ENCODE measurements at regions not wholly inside any gene's neighbourhood (a gene's known extent, or its start where the extent isn't known, plus 50 kb on each side); places are given as distances from the start of the nearest gene placed in this dataset.

DNA sequence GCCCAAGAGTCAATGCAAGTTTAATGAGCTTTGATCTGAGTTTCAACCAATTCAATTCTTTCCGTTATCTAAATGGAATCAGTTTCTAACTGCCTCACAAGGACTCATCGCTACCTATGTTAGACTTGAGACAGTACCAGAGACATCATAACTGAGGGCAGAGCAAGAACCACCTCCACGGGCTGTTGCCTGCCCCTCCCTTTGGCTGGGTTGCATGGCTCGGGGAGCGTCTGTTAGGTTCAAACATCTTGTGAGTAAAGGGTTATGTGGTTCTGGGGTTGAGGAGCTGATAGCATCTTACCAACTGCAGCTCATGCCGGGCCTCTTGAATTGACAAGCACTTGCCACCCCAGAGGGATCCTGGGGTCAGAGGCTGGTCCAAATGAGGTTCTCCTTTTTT lies 457.9 kb downstream of the ENC1 start:
- no peaks in the 10 kb centered on the region for H3K79me2 ChIP-seq (ENCODE audit: low read length)
- H3K36me3 ChIP-seq (replicated peaks; ENCODE audit: insufficient read depth, low read length) = no peaks in the 10 kb centered on the region
- no peaks in the 10 kb centered on the region for H4K20me1 ChIP-seq (ENCODE audit: insufficient read depth, low read length)
- no peak overlapping the region for H2AFZ ChIP-seq (ENCODE audit: low read length)
- H3K27me3 ChIP-seq (replicated peaks; ENCODE audit: insufficient read depth, low read length) = no peaks in the 10 kb centered on the region
- H3K9ac ChIP-seq (ENCODE audit: low read length) = no peak overlapping the region
- no peaks in the 10 kb centered on the region for H3K4me1 ChIP-seq (ENCODE audit: low read length)
- no peak overlapping the region for H3K4me2 ChIP-seq (ENCODE audit: low read depth, low read length)
- H3F3A ChIP-seq (ENCODE audit: insufficient read depth, low read length) = no peaks in the 10 kb centered on the region
- no peak for DNase-seq
- no peak overlapping the region for H3K4me3 ChIP-seq (ENCODE audit: low read length)
- H3K27ac ChIP-seq (ENCODE audit: low read length) = no peak overlapping the region
- H3K9me3 ChIP-seq (replicated peaks; ENCODE audit: insufficient read depth, low read length) = no peaks in the 10 kb centered on the region
- TF ChIP-seq EZH2phosphoT487 (IDR thresholded peaks at IDR 0.05; ENCODE audit: low read length) = no peak
- no peaks in the 10 kb centered on the region for H3K9me2 ChIP-seq (replicated peaks; ENCODE audit: insufficient read depth, low read length)

DNA sequence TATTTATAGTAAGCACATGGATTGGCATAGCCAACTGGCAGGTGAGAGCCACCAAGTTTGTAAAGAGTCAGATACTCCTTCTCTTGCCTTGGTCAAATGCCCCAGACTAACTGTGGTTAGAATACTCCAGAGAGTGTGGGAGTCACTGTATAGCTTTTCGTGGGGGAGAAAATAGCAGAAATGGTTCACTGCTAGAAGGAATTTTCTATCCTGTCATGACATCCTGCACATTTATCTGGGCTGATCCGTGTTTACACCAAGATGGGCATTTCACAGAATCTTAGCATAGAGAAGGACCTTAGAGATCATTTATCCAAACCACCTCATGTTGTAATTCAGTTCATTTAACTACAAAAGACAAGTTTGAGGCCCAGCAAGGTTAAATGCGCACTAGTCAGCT lies 460.8 kb downstream of the ENC1 start:
- Histone ChIP-seq H3K9ac (ENCODE audit: low read length) (no peak overlapping the region), H3K79me2 (ENCODE audit: low read length) (no peaks in the 10 kb centered on the region), H3K9me2 (replicated peaks; ENCODE audit: insufficient read depth, low read length) (no peaks in the 10 kb centered on the region), H3K4me3 (ENCODE audit: low read length) (no peak overlapping the region), H3K27me3 (replicated peaks; ENCODE audit: insufficient read depth, low read length) (no peaks in the 10 kb centered on the region), H3K9me3 (replicated peaks; ENCODE audit: insufficient read depth, low read length) (no peaks in the 10 kb centered on the region), H3K36me3 (replicated peaks; ENCODE audit: insufficient read depth, low read length) (no peaks in the 10 kb centered on the region), H3F3A (ENCODE audit: insufficient read depth, low read length) (no peaks in the 10 kb centered on the region), H3K4me1 (ENCODE audit: low read length) (no peaks in the 10 kb centered on the region), H3K27ac (ENCODE audit: low read length) (no peak overlapping the region), H3K4me2 (ENCODE audit: low read depth, low read length) (no peak overlapping the region), H2AFZ (ENCODE audit: low read length) (no peak overlapping the region), H4K20me1 (ENCODE audit: insufficient read depth, low read length) (no peaks in the 10 kb centered on the region)
- TF ChIP-seq EZH2phosphoT487 (IDR thresholded peaks at IDR 0.05; ENCODE audit: low read length) = no peak
- no peak for TF ChIP-seq EZH2 (optimal IDR thresholded peaks at IDR 0.05; ENCODE audit: low read depth, low read length)
- TF ChIP-seq, protein P1, sequence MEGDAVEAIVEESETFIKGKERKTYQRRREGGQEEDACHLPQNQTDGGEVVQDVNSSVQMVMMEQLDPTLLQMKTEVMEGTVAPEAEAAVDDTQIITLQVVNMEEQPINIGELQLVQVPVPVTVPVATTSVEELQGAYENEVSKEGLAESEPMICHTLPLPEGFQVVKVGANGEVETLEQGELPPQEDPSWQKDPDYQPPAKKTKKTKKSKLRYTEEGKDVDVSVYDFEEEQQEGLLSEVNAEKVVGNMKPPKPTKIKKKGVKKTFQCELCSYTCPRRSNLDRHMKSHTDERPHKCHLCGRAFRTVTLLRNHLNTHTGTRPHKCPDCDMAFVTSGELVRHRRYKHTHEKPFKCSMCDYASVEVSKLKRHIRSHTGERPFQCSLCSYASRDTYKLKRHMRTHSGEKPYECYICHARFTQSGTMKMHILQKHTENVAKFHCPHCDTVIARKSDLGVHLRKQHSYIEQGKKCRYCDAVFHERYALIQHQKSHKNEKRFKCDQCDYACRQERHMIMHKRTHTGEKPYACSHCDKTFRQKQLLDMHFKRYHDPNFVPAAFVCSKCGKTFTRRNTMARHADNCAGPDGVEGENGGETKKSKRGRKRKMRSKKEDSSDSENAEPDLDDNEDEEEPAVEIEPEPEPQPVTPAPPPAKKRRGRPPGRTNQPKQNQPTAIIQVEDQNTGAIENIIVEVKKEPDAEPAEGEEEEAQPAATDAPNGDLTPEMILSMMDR (IDR thresholded peaks at IDR 0.05; ENCODE audit: low read length) = no peak
- DNase-seq = no peak

DNA sequence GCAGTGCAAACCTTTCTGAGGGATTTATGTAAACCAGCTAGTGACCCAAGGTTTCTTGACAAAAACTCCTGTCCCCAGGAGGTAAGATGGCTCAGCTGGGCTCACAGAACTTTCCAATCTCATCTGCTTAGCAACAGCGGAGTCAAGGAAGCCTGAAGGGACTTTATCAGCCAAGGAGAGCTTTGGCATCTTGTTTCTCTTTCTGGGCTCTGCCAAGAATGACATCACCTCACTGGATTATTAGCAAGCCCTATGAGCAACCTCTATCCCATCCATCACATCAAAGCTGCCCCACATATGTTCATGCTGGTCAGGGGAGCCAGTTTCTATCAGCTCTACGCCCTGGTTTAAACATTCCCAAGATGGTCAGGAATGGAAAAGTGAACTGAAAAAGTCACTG lies 461.3 kb downstream of the ENC1 start:
- Histone ChIP-seq H3K4me1 (ENCODE audit: low read length) (no peaks in the 10 kb centered on the region), H3K36me3 (replicated peaks; ENCODE audit: insufficient read depth, low read length) (no peaks in the 10 kb centered on the region), H3K4me3 (ENCODE audit: low read length) (no peak overlapping the region), H3K27ac (ENCODE audit: low read length) (no peak overlapping the region), H3K79me2 (ENCODE audit: low read length) (no peaks in the 10 kb centered on the region), H3K9ac (ENCODE audit: low read length) (no peak overlapping the region), H3K9me2 (replicated peaks; ENCODE audit: insufficient read depth, low read length) (no peaks in the 10 kb centered on the region), H3K9me3 (replicated peaks; ENCODE audit: insufficient read depth, low read length) (no peaks in the 10 kb centered on the region), H3K4me2 (ENCODE audit: low read depth, low read length) (no peak overlapping the region), H2AFZ (ENCODE audit: low read length) (no peak overlapping the region), H3K27me3 (replicated peaks; ENCODE audit: insufficient read depth, low read length) (no peaks in the 10 kb centered on the region), H4K20me1 (ENCODE audit: insufficient read depth, low read length) (no peaks in the 10 kb centered on the region), H3F3A (ENCODE audit: insufficient read depth, low read length) (no peaks in the 10 kb centered on the region)
- TF ChIP-seq EZH2 (optimal IDR thresholded peaks at IDR 0.05; ENCODE audit: low read depth, low read length) (no peak), EZH2phosphoT487 (IDR thresholded peaks at IDR 0.05; ENCODE audit: low read length) (no peak)
- TF ChIP-seq, protein P1 (IDR thresholded peaks at IDR 0.05; ENCODE audit: low read length) = no peak
- DNase-seq = no peak

DNA sequence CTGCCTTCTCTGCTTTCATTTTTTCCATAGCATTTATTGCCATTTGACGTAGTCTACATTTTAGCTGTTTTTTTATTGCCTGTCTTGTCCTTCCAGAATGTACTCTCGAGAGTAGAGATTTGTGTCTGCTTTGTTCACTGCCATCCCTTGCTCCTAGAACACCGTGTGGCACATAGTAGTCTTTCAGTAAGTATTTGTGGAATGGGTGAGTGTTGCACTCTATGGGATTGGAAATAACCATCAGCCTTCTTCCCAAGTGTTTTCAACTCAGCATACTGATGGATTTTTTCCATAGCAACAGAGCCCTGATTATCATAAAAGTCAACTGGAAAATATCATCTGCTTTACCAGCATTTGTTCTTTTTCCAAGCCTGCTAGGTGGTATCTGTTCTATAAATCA lies 462.6 kb downstream of the ENC1 start:
- no peaks in the 10 kb centered on the region for H3K9me3 ChIP-seq (replicated peaks; ENCODE audit: insufficient read depth, low read length)
- no peak for DNase-seq
- no peaks in the 10 kb centered on the region for H3F3A ChIP-seq (ENCODE audit: insufficient read depth, low read length)
- no peaks in the 10 kb centered on the region for H3K4me1 ChIP-seq (ENCODE audit: low read length)
- H3K27me3 ChIP-seq (replicated peaks; ENCODE audit: insufficient read depth, low read length) = no peaks in the 10 kb centered on the region
- no peak for TF ChIP-seq EZH2 (optimal IDR thresholded peaks at IDR 0.05; ENCODE audit: low read depth, low read length)
- no peak for TF ChIP-seq EZH2phosphoT487 (IDR thresholded peaks at IDR 0.05; ENCODE audit: low read length)
- TF ChIP-seq, protein P1 (IDR thresholded peaks at IDR 0.05; ENCODE audit: low read length) = no peak
- H4K20me1 ChIP-seq (ENCODE audit: insufficient read depth, low read length) = no peaks in the 10 kb centered on the region
- no peak overlapping the region for H2AFZ ChIP-seq (ENCODE audit: low read length)
- H3K9me2 ChIP-seq (replicated peaks; ENCODE audit: insufficient read depth, low read length) = no peaks in the 10 kb centered on the region
- H3K36me3 ChIP-seq (replicated peaks; ENCODE audit: insufficient read depth, low read length) = no peaks in the 10 kb centered on the region
- H3K27ac ChIP-seq (ENCODE audit: low read length) = no peak overlapping the region
- H3K9ac ChIP-seq (ENCODE audit: low read length) = no peak overlapping the region
- no peak overlapping the region for H3K4me2 ChIP-seq (ENCODE audit: low read depth, low read length)
- no peaks in the 10 kb centered on the region for H3K79me2 ChIP-seq (ENCODE audit: low read length)
- H3K4me3 ChIP-seq (ENCODE audit: low read length) = no peak overlapping the region
